PC-9 (cell line): ENCODE measurements at regions not wholly inside any gene's neighbourhood (a gene's known extent, or its start where the extent isn't known, plus 50 kb on each side); places are given as distances from the start of the nearest gene placed in this dataset.

ENCODE experiments used
- CTCF ChIP-seq: fragments of 200-600 bp; sonication (generic); conservative IDR thresholded peaks from 2 replicates; pipeline ENCODE4 v1.6.1; 2017; ENCODE audit warnings: mixed run types, antibody characterized with exemption, mild to moderate bottlenecking, moderate library complexity
- EZH2 ChIP-seq: fragments of 200-600 bp; sonication (generic); IDR thresholded peaks from 2 replicates; pipeline ENCODE4 v1.8.0; 2017; ENCODE audit warnings: antibody characterized with exemption, low read depth

- TF ChIP-seq CTCF (no peak), EZH2 (no peak)
Measured at GRCh38 chr18:34643989-34644388, 66.1 kb upstream of the DTNA start.
